ENCODE measurements at regions not wholly inside any gene's neighbourhood (a gene's known extent, or its start where the extent isn't known, plus 50 kb on each side); places are given as distances from the start of the nearest gene placed in this dataset.

- no peak for TF ChIP-seq CTCF (IDR thresholded peaks at IDR 0.05; ENCODE audit: insufficient read depth, low read length, severe bottlenecking)
- Histone ChIP-seq H3K27me3 (ENCODE audit: control insufficient read depth, insufficient read depth, low read length) (no peaks in the 10 kb centered on the region), H3K4me3 (ENCODE audit: low read depth, low read length) (no peak overlapping the region), H3K36me3 (ENCODE audit: control insufficient read depth, insufficient read depth, low read length) (no peaks in the 10 kb centered on the region)
- DNase-seq (ENCODE audit: low read depth) (no peak), FAIRE-seq (no peak)
Measured at GRCh38 chr13:67935626-67936025, 705.5 kb upstream of the PCDH9 start.

GRCh38 chr13:67934617-67935330 is 704.6 kb upstream of the PCDH9 start:
- TF ChIP-seq CTCF (IDR thresholded peaks at IDR 0.05; ENCODE audit: insufficient read depth, low read length, severe bottlenecking), result no peak
- Histone ChIP-seq H3K36me3 (ENCODE audit: control insufficient read depth, insufficient read depth, low read length) (no peaks in the 10 kb centered on the region), H3K4me3 (ENCODE audit: low read depth, low read length) (no peak overlapping the region), H3K27me3 (ENCODE audit: control insufficient read depth, insufficient read depth, low read length) (no peaks in the 10 kb centered on the region)
- no peak for FAIRE-seq
- DNase-seq (ENCODE audit: low read depth), result no peak

- Histone ChIP-seq H3K36me3 (ENCODE audit: control insufficient read depth, insufficient read depth, low read length) (no peaks in the 10 kb centered on the region), H3K4me3 (ENCODE audit: low read depth, low read length) (no peak overlapping the region), H3K27me3 (ENCODE audit: control insufficient read depth, insufficient read depth, low read length) (no peaks in the 10 kb centered on the region)
- DNase-seq (ENCODE audit: low read depth) (no peak), FAIRE-seq (no peak)
- TF ChIP-seq CTCF (IDR thresholded peaks at IDR 0.05; ENCODE audit: insufficient read depth, low read length, severe bottlenecking), result no peak
Measured at GRCh38 chr13:67932991-67933390, 702.9 kb upstream of the PCDH9 start.

- H3K36me3 ChIP-seq (ENCODE audit: control insufficient read depth, insufficient read depth, low read length), result no peaks in the 10 kb centered on the region
- DNase-seq (ENCODE audit: low read depth) (no peak), FAIRE-seq (no peak)
- no peaks in the 10 kb centered on the region for H3K27me3 ChIP-seq (ENCODE audit: control insufficient read depth, insufficient read depth, low read length)
- H3K4me3 ChIP-seq (ENCODE audit: low read depth, low read length), result no peak overlapping the region
- TF ChIP-seq CTCF (IDR thresholded peaks at IDR 0.05; ENCODE audit: insufficient read depth, low read length, severe bottlenecking), result no peak
Measured at GRCh38 chr13:67917291-67917987, 687.3 kb upstream of the PCDH9 start.

- FAIRE-seq, result no peak
Measured at GRCh38 chr13:67916650-67917049, 686.5 kb upstream of the PCDH9 start.

More at GRCh38 chr13:67916650-67917049, 686.5 kb upstream of the PCDH9 start:
- Histone ChIP-seq H3K27me3 (ENCODE audit: control insufficient read depth, insufficient read depth, low read length) (no peaks in the 10 kb centered on the region), H3K36me3 (ENCODE audit: control insufficient read depth, insufficient read depth, low read length) (no peaks in the 10 kb centered on the region), H3K4me3 (ENCODE audit: low read depth, low read length) (no peak overlapping the region)
- no peak for DNase-seq (ENCODE audit: low read depth)
- TF ChIP-seq CTCF (IDR thresholded peaks at IDR 0.05; ENCODE audit: insufficient read depth, low read length, severe bottlenecking), result no peak
